NCI-H2196 (cell line): ENCODE measurements at regions not wholly inside any gene's neighbourhood (a gene's known extent, or its start where the extent isn't known, plus 50 kb on each side); places are given as distances from the start of the nearest gene placed in this dataset.

Source experiments
- DNase-seq: peaks from one replicate; lab custom pipeline; 2025; ENCODE audit not compliant: unreplicated experiment; lab: John Stamatoyannopoulos, UW

DNA sequence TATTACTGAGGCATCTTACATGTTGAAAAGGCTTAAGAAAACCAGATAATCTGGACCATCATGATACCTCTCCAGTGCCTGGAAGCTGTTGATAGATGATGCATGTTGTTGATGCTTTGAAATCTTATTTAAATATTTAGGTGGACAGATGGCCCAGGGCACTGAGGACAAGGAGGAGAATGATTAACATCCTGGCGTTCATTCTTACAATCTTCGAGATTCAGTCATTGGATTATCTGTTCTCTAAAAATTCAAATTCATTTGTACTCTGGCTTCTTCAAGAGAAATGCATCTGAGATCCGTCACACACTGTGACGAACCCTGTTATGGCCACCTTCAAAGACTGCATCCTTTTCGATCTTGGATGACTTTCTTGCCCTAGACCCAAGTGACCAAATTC, 121.3 kb upstream of the IGF1 start:
- DNase-seq: no peak

DNA sequence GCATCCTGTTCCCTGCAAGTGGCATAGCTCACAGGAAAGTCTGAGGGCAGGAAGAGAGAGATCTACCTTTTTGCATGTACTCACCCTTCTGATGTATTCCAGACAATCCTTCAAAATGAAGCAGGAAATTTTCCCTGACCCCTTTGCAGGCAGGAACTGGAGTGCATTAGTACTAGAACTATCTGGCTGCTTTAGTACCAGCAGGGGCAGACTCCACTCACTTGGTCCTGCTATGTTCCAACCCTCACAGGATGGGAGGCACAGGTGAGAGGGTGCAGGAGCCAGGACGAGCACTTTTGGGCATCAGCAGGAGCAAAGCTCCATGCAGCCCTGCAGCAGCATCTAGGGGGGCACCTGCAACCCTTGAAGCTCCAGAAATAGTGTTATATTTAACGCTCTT, 116.3 kb upstream of the IGF1 start:
- DNase-seq: no peak

DNA sequence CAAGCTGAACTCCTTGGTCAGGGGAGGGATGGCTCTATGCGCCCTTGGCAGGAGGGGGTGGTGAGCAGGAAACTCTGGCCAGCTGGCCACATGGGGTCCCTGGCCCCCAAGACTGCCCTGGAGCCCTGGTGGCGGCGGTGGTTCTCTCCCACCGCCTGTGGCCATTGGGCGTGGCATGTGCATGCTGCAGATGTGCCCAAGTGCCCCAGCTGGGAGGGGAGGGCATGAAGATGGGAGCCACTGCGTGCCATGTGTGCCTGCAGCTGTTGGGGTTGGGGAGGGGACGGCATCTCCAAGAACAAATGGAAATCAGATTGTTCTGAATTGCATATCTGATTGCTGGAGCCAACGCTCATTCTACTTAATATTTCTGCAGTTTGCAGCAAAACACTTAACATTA, 115.7 kb upstream of the IGF1 start:
- DNase-seq: no peak

- no peak for DNase-seq
Observed at GRCh38 chr12:102595315-102595714, 115.0 kb upstream of the IGF1 start.

DNA sequence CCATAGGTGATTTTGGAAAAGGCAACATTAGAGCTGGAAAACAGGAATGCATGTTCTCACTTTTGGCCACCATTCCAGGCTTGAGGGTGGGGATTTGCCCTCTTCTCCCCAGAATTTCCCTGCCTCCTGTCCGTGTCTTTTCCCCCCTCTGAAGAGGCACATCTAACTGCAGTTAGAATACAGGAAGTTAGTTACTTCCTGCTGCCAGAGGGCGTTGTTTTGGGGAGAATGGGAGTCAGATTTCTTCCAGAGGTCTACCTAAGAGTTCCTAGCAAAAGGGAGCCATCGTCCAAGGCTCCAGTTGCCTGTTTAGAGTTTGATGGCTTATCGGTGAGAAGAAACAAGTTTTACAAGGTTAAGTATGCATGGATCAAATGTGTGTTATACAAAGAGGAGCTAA, 112.8 kb upstream of the IGF1 start:
- no peak for DNase-seq

GRCh38 chr12:102592134-102592533, 111.8 kb upstream of the IGF1 start:
- DNase-seq: no peak

DNA sequence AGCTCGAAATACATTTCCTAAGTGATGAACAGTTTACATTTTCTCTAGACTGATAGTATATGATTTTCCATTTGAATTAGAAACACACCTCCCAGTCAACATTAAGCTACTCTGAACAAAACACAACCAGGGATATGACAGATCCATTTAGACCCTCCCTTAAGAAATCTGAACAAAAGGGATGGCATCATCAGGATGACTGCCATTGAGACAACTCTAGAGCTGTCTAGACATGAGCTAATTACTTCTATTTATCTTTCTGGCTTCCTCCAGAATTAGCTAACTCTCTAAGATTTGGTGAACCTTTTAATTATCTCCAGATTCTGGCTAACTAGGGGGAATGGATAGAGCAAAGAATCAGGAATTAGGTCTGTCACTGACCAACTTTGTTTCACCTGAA, 92.9 kb upstream of the IGF1 start:
- no peak for DNase-seq

DNA sequence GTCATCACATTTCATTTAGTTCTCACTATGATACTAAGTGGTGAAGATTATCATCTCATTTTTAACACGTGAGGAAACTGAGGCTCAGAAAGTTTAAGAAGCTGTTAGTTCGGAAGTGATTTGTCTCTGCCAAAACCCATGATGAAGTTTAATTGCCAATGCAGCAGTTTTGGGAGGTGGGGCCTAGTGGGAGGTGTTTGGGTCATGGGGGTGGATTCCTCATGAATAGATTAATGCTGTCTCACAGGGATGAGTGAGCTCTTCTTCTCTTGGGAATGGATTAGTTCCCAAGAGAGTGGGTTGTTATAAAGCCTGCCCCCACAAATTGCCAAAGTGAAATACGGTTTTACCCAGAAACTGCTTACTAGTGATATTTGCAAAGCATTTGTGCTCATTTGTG, 91.5 kb upstream of the IGF1 start:
- DNase-seq: no peak

DNA sequence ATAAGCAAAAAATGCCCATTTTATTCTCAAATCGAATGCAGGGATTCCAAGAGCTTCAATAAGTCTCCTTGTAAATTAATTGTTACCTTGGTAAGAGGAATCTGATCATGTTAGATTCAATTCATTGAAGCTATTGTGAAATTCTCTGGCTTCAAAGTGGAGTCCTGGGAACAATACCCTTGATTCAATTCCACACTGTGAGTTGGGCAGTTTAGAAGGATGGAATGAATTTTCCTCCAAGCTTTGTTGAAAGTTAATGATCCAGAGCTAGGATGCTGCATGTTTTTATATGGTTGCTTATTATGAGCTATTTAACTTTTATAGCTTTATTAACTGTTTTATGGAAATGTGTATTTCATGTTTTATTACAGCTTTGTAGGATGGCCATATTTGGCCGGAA, 89.9 kb upstream of the IGF1 start:
- DNase-seq: no peak

GRCh38 chr12:102569803-102570202, 89.4 kb upstream of the IGF1 start:
- DNase-seq: no peak

- DNase-seq: no peak
Observed at GRCh38 chr12:102568276-102568675, 87.9 kb upstream of the IGF1 start.

DNA sequence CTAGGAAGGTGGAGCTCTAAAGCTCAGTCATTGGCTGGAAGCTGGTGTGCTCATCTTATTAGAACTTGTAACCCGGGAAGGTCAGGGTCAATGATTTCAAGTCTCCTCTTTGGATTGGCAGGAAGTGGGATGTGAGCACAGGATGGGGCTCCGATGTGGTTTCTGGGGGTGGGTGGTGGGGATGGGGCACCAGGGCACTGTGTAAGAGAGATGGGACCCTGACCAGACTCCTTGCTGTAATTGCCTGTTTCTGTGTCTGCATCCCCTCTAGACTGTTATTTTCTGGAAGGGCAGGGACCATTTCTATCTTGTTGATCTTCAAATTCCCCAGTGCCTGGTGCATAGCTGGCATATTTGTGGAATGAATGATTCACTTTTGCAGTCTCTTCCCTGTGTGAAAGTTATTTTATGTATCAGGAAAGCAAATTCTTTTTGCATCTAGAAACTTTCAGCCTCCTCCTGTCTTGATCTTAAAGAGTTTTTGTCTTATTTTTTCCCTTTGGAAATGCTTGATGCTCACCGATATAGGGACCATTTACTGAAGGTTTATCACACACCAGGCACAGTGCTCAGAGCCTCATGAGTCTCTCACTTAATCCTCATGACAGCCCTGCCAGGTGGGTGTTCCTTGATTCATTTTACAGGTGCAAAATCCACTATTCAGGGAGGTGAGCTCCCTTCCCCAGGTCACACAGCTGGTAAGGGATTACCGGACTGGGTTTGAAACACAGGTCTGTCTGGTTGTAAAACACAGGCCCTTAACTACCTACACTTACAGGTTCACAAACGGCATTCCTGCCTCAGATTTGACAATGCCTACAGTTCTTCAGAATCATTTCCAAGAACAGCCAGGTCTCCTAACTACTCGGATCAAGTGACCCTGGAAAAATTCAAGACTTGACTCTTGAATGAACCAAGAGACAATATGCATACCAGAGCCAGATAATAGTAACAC, 86.9 kb upstream of the IGF1 start:
- no peak for DNase-seq

- no peak for DNase-seq
Observed at GRCh38 chr12:102565555-102565954, 85.2 kb upstream of the IGF1 start.

GRCh38 chr12:102564026-102564425, 83.7 kb upstream of the IGF1 start:
- no peak for DNase-seq

GRCh38 chr12:102562836-102563425, 82.6 kb upstream of the IGF1 start:
- DNase-seq: no peak

DNA sequence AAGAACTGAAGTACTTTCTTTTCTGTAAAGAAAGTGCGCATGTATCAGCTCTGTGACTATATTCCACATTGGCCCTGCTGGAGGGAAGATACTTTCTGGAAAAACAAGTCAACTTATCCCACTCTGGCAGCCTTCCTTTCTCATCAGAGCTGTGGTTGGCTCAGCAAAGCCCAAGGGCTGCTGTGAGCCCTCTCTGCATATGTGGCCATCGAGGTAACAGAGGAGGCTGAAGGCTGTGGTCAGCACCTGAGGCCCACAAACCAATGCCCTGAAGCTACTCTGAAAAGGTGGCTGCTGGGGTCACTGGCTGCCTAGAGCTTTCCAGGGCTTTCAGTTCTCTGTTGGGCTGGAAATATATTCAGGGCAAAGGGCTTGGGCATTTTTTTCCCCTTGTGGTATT, 70.8 kb upstream of the IGF1 start:
- DNase-seq: no peak

GRCh38 chr12:102549691-102550090, 69.3 kb upstream of the IGF1 start:
- no peak for DNase-seq

DNA sequence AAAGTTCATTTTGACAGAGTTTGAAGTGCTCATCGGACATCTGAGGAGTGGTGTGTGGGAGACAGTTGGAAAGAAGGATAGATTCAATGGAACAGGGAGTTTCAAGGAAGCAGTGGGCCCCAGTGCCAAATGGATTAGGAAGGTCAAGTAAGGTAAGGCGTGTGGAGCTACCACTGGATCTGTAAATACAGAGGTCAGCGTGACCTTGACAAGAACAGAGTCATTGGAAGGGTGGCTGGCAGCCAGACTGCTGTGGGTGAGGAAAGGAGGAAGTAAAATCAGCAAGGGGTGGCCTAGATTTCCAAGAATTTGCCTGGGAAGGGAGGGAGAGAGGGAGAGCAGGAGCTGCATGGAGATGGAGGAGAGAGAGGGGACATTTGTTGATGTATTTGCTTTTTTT, 68.2 kb upstream of the IGF1 start:
- DNase-seq: no peak

- no peak for DNase-seq
Observed at GRCh38 chr12:102543494-102544485, 63.4 kb upstream of the IGF1 start.

- no peak for DNase-seq
Observed at GRCh38 chr12:102542816-102543440, 62.6 kb upstream of the IGF1 start.

DNA sequence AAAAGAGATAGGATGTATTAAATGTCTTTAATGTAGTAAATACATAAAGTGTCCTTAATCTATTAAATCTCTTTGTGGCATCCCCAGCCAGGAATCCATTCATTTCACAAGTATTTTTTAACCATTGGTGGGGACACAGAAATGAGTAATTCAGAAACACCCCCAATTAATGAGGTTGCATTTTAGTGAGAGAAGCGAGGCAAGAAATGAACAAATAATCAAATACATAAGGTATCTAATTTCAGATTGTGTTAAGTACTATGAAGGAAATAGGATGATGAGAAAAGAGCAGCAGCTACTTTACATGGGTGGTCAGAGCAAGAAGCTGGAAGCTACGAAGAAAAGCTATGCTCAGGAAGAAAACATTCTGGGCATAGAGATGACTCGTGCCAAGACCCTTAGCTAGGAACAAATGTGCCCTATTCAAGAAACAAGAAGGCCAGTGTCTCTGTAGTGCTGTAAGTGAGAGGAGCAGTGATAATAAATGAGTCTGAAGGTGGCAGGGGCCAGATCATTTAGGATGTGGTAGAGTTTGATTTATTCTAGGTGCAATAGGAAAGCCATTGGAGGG, 60.5 kb upstream of the IGF1 start:
- DNase-seq: no peak
